ENCODE measurements at regions not wholly inside any gene's neighbourhood (a gene's known extent, or its start where the extent isn't known, plus 50 kb on each side); places are given as distances from the start of the nearest gene placed in this dataset.

GRCh38 chr4:135777361-135777760 lies 1575.8 kb upstream of the PABPC4L start:
- no peak for TF ChIP-seq POLR2A (IDR thresholded peaks at IDR 0.05; ENCODE audit: low read depth, low read length)
- TF ChIP-seq CTCF (conservative IDR thresholded peaks at IDR 0.05; ENCODE audit: low read depth, low read length) = no peak
- no peak for TF ChIP-seq RAD21 (IDR thresholded peaks at IDR 0.05; ENCODE audit: low read length)
- no peak for TF ChIP-seq MAZ (IDR thresholded peaks at IDR 0.05; ENCODE audit: borderline replicate concordance, low read depth, low read length)
- TF ChIP-seq MXI1 (IDR thresholded peaks at IDR 0.05; ENCODE audit: borderline replicate concordance, low read depth, low read length) = no peak
- TF ChIP-seq NFE2L2 (IDR thresholded peaks at IDR 0.05; ENCODE audit: low read depth, low read length) = no peak
- TF ChIP-seq SMC3 (IDR thresholded peaks at IDR 0.05; ENCODE audit: low read depth, low read length) = no peak
- TF ChIP-seq BHLHE40 (IDR thresholded peaks at IDR 0.05; ENCODE audit: low read depth, low read length) = no peak
- no peak for TF ChIP-seq MAFK (IDR thresholded peaks at IDR 0.05; ENCODE audit: low read depth, low read length)
- TF ChIP-seq, protein P1, sequence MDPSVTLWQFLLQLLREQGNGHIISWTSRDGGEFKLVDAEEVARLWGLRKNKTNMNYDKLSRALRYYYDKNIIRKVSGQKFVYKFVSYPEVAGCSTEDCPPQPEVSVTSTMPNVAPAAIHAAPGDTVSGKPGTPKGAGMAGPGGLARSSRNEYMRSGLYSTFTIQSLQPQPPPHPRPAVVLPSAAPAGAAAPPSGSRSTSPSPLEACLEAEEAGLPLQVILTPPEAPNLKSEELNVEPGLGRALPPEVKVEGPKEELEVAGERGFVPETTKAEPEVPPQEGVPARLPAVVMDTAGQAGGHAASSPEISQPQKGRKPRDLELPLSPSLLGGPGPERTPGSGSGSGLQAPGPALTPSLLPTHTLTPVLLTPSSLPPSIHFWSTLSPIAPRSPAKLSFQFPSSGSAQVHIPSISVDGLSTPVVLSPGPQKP (IDR thresholded peaks at IDR 0.05; ENCODE audit: borderline replicate concordance, low read depth, low read length) = no peak
- TF ChIP-seq, protein P2, sequence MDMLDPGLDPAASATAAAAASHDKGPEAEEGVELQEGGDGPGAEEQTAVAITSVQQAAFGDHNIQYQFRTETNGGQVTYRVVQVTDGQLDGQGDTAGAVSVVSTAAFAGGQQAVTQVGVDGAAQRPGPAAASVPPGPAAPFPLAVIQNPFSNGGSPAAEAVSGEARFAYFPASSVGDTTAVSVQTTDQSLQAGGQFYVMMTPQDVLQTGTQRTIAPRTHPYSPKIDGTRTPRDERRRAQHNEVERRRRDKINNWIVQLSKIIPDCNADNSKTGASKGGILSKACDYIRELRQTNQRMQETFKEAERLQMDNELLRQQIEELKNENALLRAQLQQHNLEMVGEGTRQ (IDR thresholded peaks at IDR 0.05; ENCODE audit: low read depth, low read length) = no peak
- no peak for TF ChIP-seq RFX5 (IDR thresholded peaks at IDR 0.05; ENCODE audit: low read depth, low read length)
- no peak for TF ChIP-seq CHD1 (IDR thresholded peaks at IDR 0.05; ENCODE audit: low read depth, low read length)
- no peak for TF ChIP-seq RCOR1 (IDR thresholded peaks at IDR 0.05; ENCODE audit: insufficient replicate concordance, low read length)

All from IMR-90 (cell line).